Panc1 (cell line): ENCODE measurements at regions not wholly inside any gene's neighbourhood (a gene's known extent, or its start where the extent isn't known, plus 50 kb on each side); places are given as distances from the start of the nearest gene placed in this dataset.

Source experiments
- ATAC-seq: fragments of 200-7000 bp; cut with Tn5 transposase; 2 replicates; pipeline ENCODE4 v1.9.1; 2020; ENCODE audit warnings: mild to moderate bottlenecking, moderate library complexity
- BruUV-seq: library from RNA; stranded (reverse); fragments of 400-500 nt; replicated peaks from 2 replicates; lab custom pipeline; 2021; lab: Mats Ljungman, UMichigan
- CTCF ChIA-PET: fragments of 300-600 bp; sonication (Branson Sonifier 250); formaldehyde crosslinking; loops from one replicate; lab custom pipeline; 2022; ENCODE audit warnings: antibody characterized with exemption; lab: Charles Lee
- POLR2A ChIA-PET: fragments of 300-600 bp; sonication (Branson Sonifier 250); formaldehyde crosslinking; loops from one replicate; lab custom pipeline; 2022; ENCODE audit warnings: antibody characterized with exemption; lab: Charles Lee
- DNase-seq: peaks from one replicate; pipeline ENCODE4 v3.0.0-alpha.2; 2010; ENCODE audit warnings: low read depth, low spot score
- H3K27ac ChIP-seq: 2 replicates; pipeline ENCODE4 v1.5.1; 2011; ENCODE audit warnings: mild to moderate bottlenecking, low read length, inconsistent platforms
- H3K27me3 ChIP-seq: fragments of 200-500 bp; sonication (Bioruptor generic); 2 replicates; pipeline ENCODE4 v1.6.0; 2014; ENCODE audit warnings: low read length, inconsistent platforms; ENCODE audit not compliant: control insufficient read depth, insufficient read depth
- H3K36me3 ChIP-seq: fragments of 200-500 bp; sonication (Bioruptor generic); 2 replicates; pipeline ENCODE4 v1.5.1; 2014; ENCODE audit warnings: inconsistent platforms, mild to moderate bottlenecking, low read length, moderate library complexity; ENCODE audit not compliant: control insufficient read depth, insufficient read depth
- H3K4me1 ChIP-seq: 2 replicates; pipeline ENCODE4 v1.5.1; 2011; ENCODE audit warnings: inconsistent platforms, mild to moderate bottlenecking, low read length, moderate library complexity; ENCODE audit not compliant: control insufficient read depth, insufficient read depth
- H3K4me3 ChIP-seq, 2 experiments: 2 replicates each; pipeline ENCODE4 v1.5.1; 2011 to 2012; ENCODE audit warnings: low read depth in 2 of 2, low read length in 2 of 2, mild to moderate bottlenecking in 2 of 2, inconsistent platforms in 1 of 2, moderate library complexity in 1 of 2
- H3K9me3 ChIP-seq: fragments of 200-500 bp; sonication (Bioruptor generic); 2 replicates; pipeline ENCODE4 v1.5.1; 2014; ENCODE audit warnings: low read depth, mild to moderate bottlenecking, inconsistent platforms, low read length, moderate library complexity; ENCODE audit not compliant: control insufficient read depth, insufficient read depth
- POLR2AphosphoS5 ChIP-seq: IDR thresholded peaks from 2 replicates; pipeline ENCODE4 v1.6.1; 2012; ENCODE audit warnings: mild to moderate bottlenecking, low read depth, low read length, moderate library complexity
- SIN3A ChIP-seq: IDR thresholded peaks from 2 replicates; pipeline ENCODE4 v1.6.1; 2012; ENCODE audit warnings: low read depth, mild to moderate bottlenecking, low read length, moderate library complexity, borderline replicate concordance; ENCODE audit not compliant: insufficient read depth
- TCF7L2 ChIP-seq: IDR thresholded peaks from 2 replicates; pipeline ENCODE4 v1.6.1; 2011; ENCODE audit warnings: mild to moderate bottlenecking, low read depth, low read length, inconsistent platforms
- in situ Hi-C: cut with HindIII; loops from 2 replicates; pipeline ENCODE4 v1.10.0; 2016; ENCODE audit warnings: low sequenced_read_pairs, low pct_unique_long_range_greater_than_20kb
- intact Hi-C: fragments of 100-400 bp; cut with micrococcal nuclease; formaldehyde crosslinking; loops from one replicate; pipeline ENCODE4 v1.10.0; 2022; ENCODE audit not compliant: unreplicated experiment
- TF ChIP-seq, protein P1 (sequence below), 2 experiments: IDR thresholded peaks; 2 replicates each; pipeline ENCODE4 v1.6.1; 2011 to 2012; ENCODE audit warnings: low read depth in 2 of 2, control low read depth in 1 of 2, low read length in 1 of 2, mild to moderate bottlenecking in 1 of 2, moderate library complexity in 1 of 2; ENCODE audit not compliant: insufficient read depth in 1 of 2
- TF ChIP-seq, protein P2 (sequence below): fragments of 450-650 bp; IDR thresholded peaks from 2 replicates; pipeline ENCODE4 v1.5.1; 2017; ENCODE audit warnings: mild to moderate bottlenecking

GRCh38 chr5:28850320-28850921 lies 1812.0 kb upstream of the CDH9 start:
- TF ChIP-seq SIN3A (no peak), TCF7L2 (no peak), POLR2AphosphoS5 (no peak)
- TF ChIP-seq, protein P1, sequence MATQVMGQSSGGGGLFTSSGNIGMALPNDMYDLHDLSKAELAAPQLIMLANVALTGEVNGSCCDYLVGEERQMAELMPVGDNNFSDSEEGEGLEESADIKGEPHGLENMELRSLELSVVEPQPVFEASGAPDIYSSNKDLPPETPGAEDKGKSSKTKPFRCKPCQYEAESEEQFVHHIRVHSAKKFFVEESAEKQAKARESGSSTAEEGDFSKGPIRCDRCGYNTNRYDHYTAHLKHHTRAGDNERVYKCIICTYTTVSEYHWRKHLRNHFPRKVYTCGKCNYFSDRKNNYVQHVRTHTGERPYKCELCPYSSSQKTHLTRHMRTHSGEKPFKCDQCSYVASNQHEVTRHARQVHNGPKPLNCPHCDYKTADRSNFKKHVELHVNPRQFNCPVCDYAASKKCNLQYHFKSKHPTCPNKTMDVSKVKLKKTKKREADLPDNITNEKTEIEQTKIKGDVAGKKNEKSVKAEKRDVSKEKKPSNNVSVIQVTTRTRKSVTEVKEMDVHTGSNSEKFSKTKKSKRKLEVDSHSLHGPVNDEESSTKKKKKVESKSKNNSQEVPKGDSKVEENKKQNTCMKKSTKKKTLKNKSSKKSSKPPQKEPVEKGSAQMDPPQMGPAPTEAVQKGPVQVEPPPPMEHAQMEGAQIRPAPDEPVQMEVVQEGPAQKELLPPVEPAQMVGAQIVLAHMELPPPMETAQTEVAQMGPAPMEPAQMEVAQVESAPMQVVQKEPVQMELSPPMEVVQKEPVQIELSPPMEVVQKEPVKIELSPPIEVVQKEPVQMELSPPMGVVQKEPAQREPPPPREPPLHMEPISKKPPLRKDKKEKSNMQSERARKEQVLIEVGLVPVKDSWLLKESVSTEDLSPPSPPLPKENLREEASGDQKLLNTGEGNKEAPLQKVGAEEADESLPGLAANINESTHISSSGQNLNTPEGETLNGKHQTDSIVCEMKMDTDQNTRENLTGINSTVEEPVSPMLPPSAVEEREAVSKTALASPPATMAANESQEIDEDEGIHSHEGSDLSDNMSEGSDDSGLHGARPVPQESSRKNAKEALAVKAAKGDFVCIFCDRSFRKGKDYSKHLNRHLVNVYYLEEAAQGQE (IDR thresholded peaks at IDR 0.05; ENCODE audit: insufficient read depth in 1 of 2, low read depth in 2 of 2, low read length in 1 of 2): no peak
- TF ChIP-seq, protein P2, sequence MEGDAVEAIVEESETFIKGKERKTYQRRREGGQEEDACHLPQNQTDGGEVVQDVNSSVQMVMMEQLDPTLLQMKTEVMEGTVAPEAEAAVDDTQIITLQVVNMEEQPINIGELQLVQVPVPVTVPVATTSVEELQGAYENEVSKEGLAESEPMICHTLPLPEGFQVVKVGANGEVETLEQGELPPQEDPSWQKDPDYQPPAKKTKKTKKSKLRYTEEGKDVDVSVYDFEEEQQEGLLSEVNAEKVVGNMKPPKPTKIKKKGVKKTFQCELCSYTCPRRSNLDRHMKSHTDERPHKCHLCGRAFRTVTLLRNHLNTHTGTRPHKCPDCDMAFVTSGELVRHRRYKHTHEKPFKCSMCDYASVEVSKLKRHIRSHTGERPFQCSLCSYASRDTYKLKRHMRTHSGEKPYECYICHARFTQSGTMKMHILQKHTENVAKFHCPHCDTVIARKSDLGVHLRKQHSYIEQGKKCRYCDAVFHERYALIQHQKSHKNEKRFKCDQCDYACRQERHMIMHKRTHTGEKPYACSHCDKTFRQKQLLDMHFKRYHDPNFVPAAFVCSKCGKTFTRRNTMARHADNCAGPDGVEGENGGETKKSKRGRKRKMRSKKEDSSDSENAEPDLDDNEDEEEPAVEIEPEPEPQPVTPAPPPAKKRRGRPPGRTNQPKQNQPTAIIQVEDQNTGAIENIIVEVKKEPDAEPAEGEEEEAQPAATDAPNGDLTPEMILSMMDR: no peak
- in situ Hi-C loops: no loop called here
- no peaks in the 10 kb centered on the region for H3K4me1 ChIP-seq

DNA sequence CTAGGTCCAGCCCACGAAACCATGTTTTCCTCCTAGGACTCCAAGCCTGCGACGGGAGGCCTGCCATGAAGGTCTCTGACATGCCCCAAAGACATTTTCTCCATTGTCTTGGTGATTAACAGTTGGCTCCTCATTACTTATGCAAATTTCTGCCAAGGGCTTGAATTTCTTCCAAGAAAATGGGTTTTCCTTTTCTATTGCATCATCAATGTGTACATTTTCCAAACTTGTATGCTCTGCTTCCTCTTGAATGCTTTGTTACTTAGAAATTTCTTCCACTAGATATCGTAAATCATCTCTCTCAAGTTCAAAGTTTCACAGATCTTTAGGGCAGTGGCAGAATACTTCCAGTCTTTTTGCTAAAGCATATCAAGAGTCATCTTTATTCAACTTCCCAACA lies 1792.7 kb upstream of the CDH9 start:
- intact Hi-C loops (no loop called here), in situ Hi-C loops (no loop called here)
- H3K4me1 ChIP-seq: no peaks in the 10 kb centered on the region
- no peaks in the 10 kb centered on the region for H3K36me3 ChIP-seq
- no peaks in the 10 kb centered on the region for H3K27me3 ChIP-seq
- CTCF ChIA-PET: no interaction called here
- ATAC-seq (no peak), DNase-seq (no peak)
- no peaks in the 10 kb centered on the region for H3K9me3 ChIP-seq
- no TSS peak for BruUV-seq
- H3K27ac ChIP-seq: no peak overlapping the region
- POLR2A ChIA-PET: no interaction called here
- TF ChIP-seq TCF7L2 (no peak), POLR2AphosphoS5 (no peak), SIN3A (no peak)
- TF ChIP-seq, protein P2: no peak
- TF ChIP-seq, protein P1 (IDR thresholded peaks at IDR 0.05; ENCODE audit: insufficient read depth in 1 of 2, low read depth in 2 of 2, low read length in 1 of 2): no peak
- no peak overlapping the region for H3K4me3 ChIP-seq

More at GRCh38 chr5:28850320-28850921, 1812.0 kb upstream of the CDH9 start:
- H3K27me3 ChIP-seq: no peaks in the 10 kb centered on the region
- intact Hi-C loops: no loop called here
- no peaks in the 10 kb centered on the region for H3K36me3 ChIP-seq
- H3K27ac ChIP-seq: no peak overlapping the region
- POLR2A ChIA-PET: no interaction called here
- no peak for ATAC-seq
- CTCF ChIA-PET: no interaction called here
- H3K4me3 ChIP-seq: no peak overlapping the region
- no TSS peak for BruUV-seq
- DNase-seq: no peak
- no peaks in the 10 kb centered on the region for H3K9me3 ChIP-seq
